Right lobe of liver (tissue), 6 donors: ENCODE measurements at regions not wholly inside any gene's neighbourhood (a gene's known extent, or its start where the extent isn't known, plus 50 kb on each side); places are given as distances from the start of the nearest gene placed in this dataset.
"Not testable (repeated sequence)": the region's sequence is repeated elsewhere in the genome, so short reads cannot be mapped to it uniquely, and the experiment has no call there.

ENCODE experiments used
- ATAC-seq, 4 donors: fragments of 200-7000 bp; cut with Tn5 transposase; one replicate each; pipeline ENCODE4 v1.9.1; 2020; ENCODE audit warnings: mild to moderate bottlenecking in 4 of 4, moderate library complexity in 4 of 4
- DNase-seq, 3 donors: peaks; one replicate each; pipeline ENCODE4 v3.0.0-alpha.2; 2020
- H3K27ac ChIP-seq, 3 donors: fragments of 200-600 bp; one replicate each; pipeline ENCODE4 v1.8.0; 2022
- H3K27me3 ChIP-seq, 2 donors: fragments of 200-600 bp; one replicate each; pipeline ENCODE4 v1.8.0; 2022
- H3K36me3 ChIP-seq, 4 donors: fragments of 200-600 bp; sonication (generic) in 1 of 4; one replicate each; pipeline versions ENCODE4 v1.5.1 to v1.8.0; 2017 to 2022; ENCODE audit warnings: control low read depth in 1 of 4
- H3K4me1 ChIP-seq, 4 donors: fragments of 200-600 bp; sonication (generic) in 1 of 4; one replicate each; pipeline versions ENCODE4 v1.5.1 to v1.8.0; 2017 to 2022; ENCODE audit warnings: control low read depth in 1 of 4
- H3K4me3 ChIP-seq, 3 donors: fragments of 200-600 bp; one replicate each; pipeline ENCODE4 v1.8.0; 2022
- H3K9me3 ChIP-seq, 4 donors: fragments of 200-600 bp; sonication (generic) in 1 of 4; one replicate each; pipeline versions ENCODE4 v1.5.1 to v1.8.0; 2017 to 2022; ENCODE audit warnings: control low read depth in 1 of 4
- POLR2A ChIP-seq: fragments of 450-650 bp; IDR thresholded peaks from one replicate; pipeline ENCODE4 v1.6.1; 2017; ENCODE audit warnings: antibody characterized with exemption, mild to moderate bottlenecking
- WGBS: methylation state at CpG from one replicate; pipeline ENCODE4 v1.1.6; 2018; ENCODE audit warnings: low coverage, low lambda C conversion rate; ENCODE audit not compliant: insufficient coverage; ENCODE audit errors: missing lambda C conversion rate; 5-methylcytosine and 5-hydroxymethylcytosine counted together
- intact Hi-C, 2 donors: fragments of 100-400 bp; cut with DNase I; formaldehyde crosslinking; loops; one replicate each; pipeline versions ENCODE4 v1.11.2 to v1.14.1; 2022
- TF ChIP-seq, protein P1 (sequence below), 4 donors: fragments of 200-600 bp in 3 of 4; fragments of 450-650 bp in 1 of 4; IDR thresholded peaks; one replicate each; pipeline versions ENCODE4 v1.5.1 to v1.8.0; 2016 to 2022; ENCODE audit warnings: antibody characterized with exemption in 4 of 4, mild to moderate bottlenecking in 2 of 4
- donor health status: DM: no; HTN: yes; CAD: no.
- donor health status: DM: no; HTN: no; CAD: no.
- donor health status: DM: no; HTN: no; CAD: no.
- donor health status: DM: no; HTN: yes; CAD: no.
- donor health status: DM: no; HTN: yes; CAD: no.

DNA sequence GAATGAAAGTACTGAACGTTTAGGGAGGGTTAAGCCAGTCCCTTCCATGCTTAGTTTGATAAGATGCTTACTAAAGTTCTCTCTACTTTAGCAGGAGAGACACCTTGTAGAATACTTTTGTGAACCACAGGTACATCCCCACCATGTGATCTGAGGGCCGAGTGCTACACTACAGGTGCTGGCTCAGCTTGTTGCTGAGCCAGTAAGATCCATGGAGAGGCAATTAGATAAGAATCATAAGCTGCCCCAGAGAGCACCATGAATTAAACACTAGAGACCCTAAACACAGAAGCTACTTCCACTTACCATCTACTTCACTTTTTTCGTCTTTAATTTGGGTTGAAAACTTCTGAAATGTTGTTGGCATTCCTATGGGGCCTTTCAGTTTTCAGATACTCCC, 70.5 kb upstream of the GOLGA8B start:
- ATAC-seq: no peak

GRCh38 chr15:34653326-34653725, 69.9 kb upstream of the GOLGA8B start:
- H3K27me3 ChIP-seq, intact Hi-C loops, DNase-seq, ATAC-seq, H3K9me3 ChIP-seq, H3K27ac ChIP-seq, H3K4me3 ChIP-seq, H3K4me1 ChIP-seq, H3K36me3 ChIP-seq: not testable (repeated sequence)
- 70% methylated on average over 1 of the region's 3 CpGs for WGBS

More for the DNA sequence above, 70.5 kb upstream of the GOLGA8B start:
- H3K4me1 ChIP-seq: no peaks in the 10 kb centered on the region
- H3K9me3 ChIP-seq: no peaks in the 10 kb centered on the region
- 55% methylated on average over 3 of the region's 3 CpGs for whole genome bisulfite sequencing
- no peaks in the 10 kb centered on the region for H3K36me3 ChIP-seq
- no peak overlapping the region for H3K4me3 ChIP-seq
- intact Hi-C loops: no loop called here
- no peak for DNase-seq
- no peak overlapping the region for H3K27ac ChIP-seq
- H3K27me3 ChIP-seq: no peaks in the 10 kb centered on the region
- TF ChIP-seq POLR2A: no peak
- TF ChIP-seq, protein P1, sequence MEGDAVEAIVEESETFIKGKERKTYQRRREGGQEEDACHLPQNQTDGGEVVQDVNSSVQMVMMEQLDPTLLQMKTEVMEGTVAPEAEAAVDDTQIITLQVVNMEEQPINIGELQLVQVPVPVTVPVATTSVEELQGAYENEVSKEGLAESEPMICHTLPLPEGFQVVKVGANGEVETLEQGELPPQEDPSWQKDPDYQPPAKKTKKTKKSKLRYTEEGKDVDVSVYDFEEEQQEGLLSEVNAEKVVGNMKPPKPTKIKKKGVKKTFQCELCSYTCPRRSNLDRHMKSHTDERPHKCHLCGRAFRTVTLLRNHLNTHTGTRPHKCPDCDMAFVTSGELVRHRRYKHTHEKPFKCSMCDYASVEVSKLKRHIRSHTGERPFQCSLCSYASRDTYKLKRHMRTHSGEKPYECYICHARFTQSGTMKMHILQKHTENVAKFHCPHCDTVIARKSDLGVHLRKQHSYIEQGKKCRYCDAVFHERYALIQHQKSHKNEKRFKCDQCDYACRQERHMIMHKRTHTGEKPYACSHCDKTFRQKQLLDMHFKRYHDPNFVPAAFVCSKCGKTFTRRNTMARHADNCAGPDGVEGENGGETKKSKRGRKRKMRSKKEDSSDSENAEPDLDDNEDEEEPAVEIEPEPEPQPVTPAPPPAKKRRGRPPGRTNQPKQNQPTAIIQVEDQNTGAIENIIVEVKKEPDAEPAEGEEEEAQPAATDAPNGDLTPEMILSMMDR (IDR thresholded peaks at IDR 0.05): no peak

DNA sequence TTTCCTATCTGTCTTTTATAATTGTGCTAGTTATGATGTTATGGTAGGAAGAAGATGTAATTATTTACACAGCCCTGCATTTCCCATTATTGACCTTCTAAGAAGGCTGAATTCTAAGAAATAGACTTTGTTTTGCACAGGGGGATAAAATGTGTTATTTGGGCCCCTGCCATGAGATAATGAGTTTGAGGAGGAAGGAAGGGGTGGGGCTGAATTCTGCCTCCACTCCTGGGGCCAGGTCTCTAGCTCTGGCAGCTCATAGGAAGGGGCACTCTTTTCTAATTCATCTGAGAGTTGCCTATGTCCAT, 69.2 kb upstream of the GOLGA8B start:
- Histone ChIP-seq H3K36me3 (no peaks in the 10 kb centered on the region), H3K4me1 (no peaks in the 10 kb centered on the region), H3K27me3 (no peaks in the 10 kb centered on the region), H3K9me3 (no peaks in the 10 kb centered on the region), H3K4me3 (no peak overlapping the region), H3K27ac (no peak overlapping the region)
- no peak for ATAC-seq
- DNase-seq: no peak
- intact Hi-C loops: no loop called here
- no peak for TF ChIP-seq POLR2A
- TF ChIP-seq, protein P1 (IDR thresholded peaks at IDR 0.05): no peak

DNA sequence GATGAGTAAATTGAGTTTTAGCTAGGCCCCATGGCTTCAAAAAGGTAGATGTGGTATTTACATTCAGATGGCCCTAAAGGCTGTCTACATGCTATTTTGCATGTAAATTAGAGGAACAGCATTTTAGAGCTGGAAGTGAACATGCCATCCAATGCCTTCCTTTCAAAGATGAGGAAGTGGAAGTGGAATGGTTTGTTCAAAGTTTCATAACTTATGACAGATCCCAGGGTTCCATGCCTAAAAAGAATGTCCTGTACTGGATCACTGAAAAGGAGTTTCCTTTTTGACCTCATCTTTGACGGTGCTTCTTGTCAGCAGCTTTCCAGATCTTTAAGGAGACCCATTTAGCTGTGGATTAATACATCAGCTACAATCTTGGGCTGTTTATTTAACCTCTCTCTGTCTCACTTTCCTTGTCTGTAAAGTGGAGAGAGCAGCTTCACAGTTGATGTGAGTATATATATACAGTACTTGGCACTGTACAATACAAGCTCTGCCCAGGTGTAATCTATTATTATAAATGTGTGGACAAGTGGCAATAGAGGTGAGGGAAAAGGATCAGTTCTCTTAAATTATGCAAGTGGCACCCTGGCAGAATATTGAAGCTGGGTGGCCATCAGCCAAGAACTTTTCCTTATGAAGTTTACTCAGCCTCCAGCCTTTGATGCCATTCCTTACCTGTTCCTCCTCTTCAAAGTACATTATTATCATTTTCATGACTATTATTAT, 68.7 kb upstream of the GOLGA8B start:
- TF ChIP-seq, protein P1 (IDR thresholded peaks at IDR 0.05): no peak
- no peak for TF ChIP-seq POLR2A
- H3K27ac ChIP-seq: no peak overlapping the region
- H3K4me3 ChIP-seq: no peak overlapping the region
- no peaks in the 10 kb centered on the region for H3K9me3 ChIP-seq
- intact Hi-C loops: no loop called here
- H3K36me3 ChIP-seq: no peaks in the 10 kb centered on the region
- WGBS: 50% methylated on average over 1 of the region's 1 CpG
- no peak for ATAC-seq
- no peak for DNase-seq
- no peaks in the 10 kb centered on the region for H3K4me1 ChIP-seq
- H3K27me3 ChIP-seq: no peaks in the 10 kb centered on the region

DNA sequence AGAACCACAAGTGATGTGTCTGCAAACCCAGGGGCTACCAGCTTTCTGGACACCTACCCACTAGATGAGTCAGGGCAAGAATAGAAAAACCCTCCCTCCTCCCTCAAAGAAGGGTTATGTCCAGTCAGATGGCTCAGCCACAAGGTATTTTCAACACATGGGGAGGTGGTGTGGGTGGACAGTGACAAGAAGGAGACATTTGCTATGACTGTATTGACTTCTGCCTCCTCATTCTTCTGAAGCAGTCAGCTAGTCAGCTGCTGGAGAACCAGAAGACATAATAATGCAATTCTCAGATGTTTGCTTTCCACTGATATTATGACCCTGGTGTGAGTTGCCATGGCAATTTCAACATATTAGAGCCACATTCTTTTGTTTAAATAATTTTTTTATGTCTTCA, 66.7 kb upstream of the GOLGA8B start:
- DNase-seq (no peak), ATAC-seq (no peak)
- TF ChIP-seq, protein P1 (IDR thresholded peaks at IDR 0.05): no peak
- no peak for TF ChIP-seq POLR2A
- Histone ChIP-seq H3K9me3 (no peaks in the 10 kb centered on the region), H3K4me3 (no peak overlapping the region), H3K36me3 (no peaks in the 10 kb centered on the region), H3K27ac (no peak overlapping the region), H3K4me1 (no peaks in the 10 kb centered on the region), H3K27me3 (no peaks in the 10 kb centered on the region)
- intact Hi-C loops: no loop called here
